CD8-positive, alpha-beta memory T cell (primary cell): ENCODE measurements at regions not wholly inside any gene's neighbourhood (a gene's known extent, or its start where the extent isn't known, plus 50 kb on each side); places are given as distances from the start of the nearest gene placed in this dataset.
"Not testable (repeated sequence)": the region's sequence is repeated elsewhere in the genome, so short reads cannot be mapped to it uniquely, and the experiment has no call there.

ENCODE experiments used
- CTCF ChIA-PET: fragments of 350-600 bp; sonication (Branson Sonifier 250); formaldehyde crosslinking; loops from one replicate; lab custom pipeline; 2021; ENCODE audit warnings: antibody characterized with exemption; lab: Charles Lee
- POLR2A ChIA-PET: fragments of 350-600 bp; sonication (Branson Sonifier 250); formaldehyde crosslinking; loops from one replicate; lab custom pipeline; 2021; ENCODE audit warnings: antibody characterized with exemption; lab: Charles Lee
- DNase-seq, 5 donors: peaks; one replicate each; pipeline versions ENCODE4 v3.0.0 to v3.0.0-alpha.2; 2020 to 2022; ENCODE audit warnings: mixed read lengths in 1 of 5
- H3K27ac ChIP-seq: one replicate; pipeline ENCODE4 v1.7.0; 2013; ENCODE audit warnings: low read depth, mild to moderate bottlenecking, low read length, moderate library complexity
- H3K27me3 ChIP-seq: 2 replicates; pipeline ENCODE4 v1.7.0; 2013; ENCODE audit warnings: low read length, mild to moderate bottlenecking; ENCODE audit not compliant: insufficient read depth, poor library complexity, severe bottlenecking
- H3K36me3 ChIP-seq: 2 replicates; pipeline ENCODE4 v1.7.0; 2013; ENCODE audit warnings: mild to moderate bottlenecking, low read length, moderate library complexity; ENCODE audit not compliant: insufficient read depth
- H3K4me1 ChIP-seq: 2 replicates; pipeline ENCODE4 v1.7.0; 2013; ENCODE audit warnings: mild to moderate bottlenecking, low read length, moderate library complexity; ENCODE audit not compliant: insufficient read depth
- H3K4me3 ChIP-seq: 2 replicates; pipeline ENCODE4 v1.7.0; 2013; ENCODE audit warnings: mild to moderate bottlenecking, low read length
- H3K9me3 ChIP-seq: 2 replicates; pipeline ENCODE4 v1.7.0; 2013; ENCODE audit warnings: mild to moderate bottlenecking, low read length
- H3K27ac Mint-ChIP-seq, 8 donors: one replicate each; pipeline ENCODE4 v1.8.0; 2020 to 2021; ENCODE audit warnings: mixed read lengths in 8 of 8, mild to moderate bottlenecking in 6 of 8, inconsistent platforms in 3 of 8, moderate library complexity in 3 of 8
- H3K27me3 Mint-ChIP-seq, 2 donors: one replicate each; pipeline ENCODE4 v1.8.0; 2020 to 2021; ENCODE audit warnings: mixed read lengths in 2 of 2, mild to moderate bottlenecking in 1 of 2, moderate library complexity in 1 of 2
- H3K36me3 Mint-ChIP-seq, 3 donors: one replicate each; pipeline ENCODE4 v1.8.0; 2020 to 2021; ENCODE audit warnings: mixed read lengths in 3 of 3, inconsistent platforms in 1 of 3, mild to moderate bottlenecking in 1 of 3
- H3K4me1 Mint-ChIP-seq, 3 donors: one replicate each; pipeline ENCODE4 v1.8.0; 2020 to 2021; ENCODE audit warnings: mixed read lengths in 3 of 3, inconsistent platforms in 1 of 3, mild to moderate bottlenecking in 1 of 3
- H3K4me3 Mint-ChIP-seq, 7 donors: one replicate each; pipeline ENCODE4 v1.8.0; 2020 to 2021; ENCODE audit warnings: mixed read lengths in 7 of 7, mild to moderate bottlenecking in 6 of 7, moderate library complexity in 4 of 7, inconsistent platforms in 2 of 7
- H3K9me3 Mint-ChIP-seq, 5 donors: one replicate each; pipeline ENCODE4 v1.8.0; 2020 to 2022; ENCODE audit warnings: mixed read lengths in 5 of 5, mild to moderate bottlenecking in 3 of 5, moderate library complexity in 2 of 5, inconsistent platforms in 1 of 5

GRCh38 chr4:94032754-94033153 is 174.9 kb upstream of the SMARCAD1 start:
- Mint-ChIP-seq H3K27me3 (peaks cover 0 to 2% of the 10 kb centered on the region in 2 donors), H3K9me3 (peaks cover 0 to 2% (median 0%) of the 10 kb centered on the region in 5 donors), H3K27ac (no peak overlapping the region), H3K4me3 (no peak overlapping the region), H3K36me3 (no peaks in the 10 kb centered on the region), H3K4me1 (no peaks in the 10 kb centered on the region)
- Histone ChIP-seq H3K27me3 (no peaks in the 10 kb centered on the region), H3K4me3 (no peak overlapping the region), H3K27ac (no peak overlapping the region), H3K9me3 (no peaks in the 10 kb centered on the region), H3K4me1 (no peaks in the 10 kb centered on the region), H3K36me3 (no peaks in the 10 kb centered on the region)
- DNase-seq = no peak
- ChIA-PET POLR2A (no interaction called here), CTCF (no interaction called here)

DNA sequence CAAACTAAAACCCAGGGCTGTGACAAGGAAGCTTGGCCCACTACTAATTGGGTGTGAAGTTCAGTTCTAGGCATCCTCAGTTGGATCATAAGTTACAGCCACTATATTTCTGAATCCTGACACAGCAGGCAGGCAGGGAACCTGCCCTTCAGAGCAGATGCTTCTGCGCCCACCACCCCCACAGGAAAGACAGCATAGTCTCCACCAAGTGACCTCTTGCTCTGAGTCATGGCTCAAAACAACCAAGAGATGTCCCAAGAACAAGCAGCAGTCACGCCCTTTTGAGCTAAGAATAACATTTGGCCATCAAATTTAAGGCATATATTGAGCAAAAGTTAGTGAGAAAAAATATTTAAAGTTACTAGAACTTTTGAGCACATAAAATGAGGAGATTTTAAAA is 170.7 kb upstream of the SMARCAD1 start:
- DNase-seq = no peak
- POLR2A ChIA-PET = no interaction called here
- H3K9me3 ChIP-seq = no peaks in the 10 kb centered on the region
- no peaks in the 10 kb centered on the region for H3K4me1 ChIP-seq
- no peak overlapping the region for H3K4me3 ChIP-seq
- H3K4me3 Mint-ChIP-seq = no peak overlapping the region
- peaks cover 0 to 2% of the 10 kb centered on the region in 2 donors for H3K27me3 Mint-ChIP-seq
- no peak overlapping the region for H3K27ac Mint-ChIP-seq
- no peaks in the 10 kb centered on the region for H3K27me3 ChIP-seq
- no peaks in the 10 kb centered on the region for H3K36me3 ChIP-seq
- H3K9me3 Mint-ChIP-seq = peaks cover 0 to 1% (median 0%) of the 10 kb centered on the region in 5 donors
- no peaks in the 10 kb centered on the region for H3K36me3 Mint-ChIP-seq
- CTCF ChIA-PET = no interaction called here
- H3K27ac ChIP-seq = no peak overlapping the region
- no peaks in the 10 kb centered on the region for H3K4me1 Mint-ChIP-seq

- ChIA-PET CTCF (no interaction called here), POLR2A (no interaction called here)
- Mint-ChIP-seq H3K9me3 (peaks cover 0 to 3% (median 0%) of the 10 kb centered on the region in 5 donors), H3K27ac (no peak overlapping the region), H3K27me3 (peaks cover 0 to 2% of the 10 kb centered on the region in 2 donors), H3K36me3 (no peaks in the 10 kb centered on the region), H3K4me3 (no peak overlapping the region), H3K4me1 (no peaks in the 10 kb centered on the region)
- H3K4me1 ChIP-seq = no peaks in the 10 kb centered on the region
- H3K27ac ChIP-seq = no peak overlapping the region
- no peaks in the 10 kb centered on the region for H3K27me3 ChIP-seq
- H3K4me3 ChIP-seq = no peak overlapping the region
- no peaks in the 10 kb centered on the region for H3K9me3 ChIP-seq
- no peaks in the 10 kb centered on the region for H3K36me3 ChIP-seq
- no peak for DNase-seq
These were observed 169.5 kb upstream of the SMARCAD1 start for GRCh38 chr4:94038195-94038594.

DNA sequence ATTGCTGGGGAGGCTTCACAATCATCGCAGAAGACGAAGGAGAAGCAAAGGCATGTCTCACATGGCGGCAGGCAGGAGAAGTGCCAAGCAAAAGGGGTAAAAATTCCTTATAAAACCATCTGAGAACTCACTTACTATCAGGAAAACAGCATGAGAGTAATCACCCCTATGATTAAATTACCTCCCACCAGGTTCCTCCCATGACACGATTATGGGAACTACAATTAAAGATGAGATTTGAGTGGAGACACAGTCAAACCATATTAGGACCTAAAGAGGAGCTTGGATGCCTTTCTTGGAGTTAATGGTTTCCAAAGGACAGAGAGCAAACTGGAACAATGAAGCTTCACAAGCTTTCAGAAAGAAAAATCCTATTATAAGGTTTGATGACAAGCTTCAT is 168.4 kb upstream of the SMARCAD1 start:
- CTCF ChIA-PET = no interaction called here
- POLR2A ChIA-PET = no interaction called here
- no peaks in the 10 kb centered on the region for H3K36me3 ChIP-seq

DNA sequence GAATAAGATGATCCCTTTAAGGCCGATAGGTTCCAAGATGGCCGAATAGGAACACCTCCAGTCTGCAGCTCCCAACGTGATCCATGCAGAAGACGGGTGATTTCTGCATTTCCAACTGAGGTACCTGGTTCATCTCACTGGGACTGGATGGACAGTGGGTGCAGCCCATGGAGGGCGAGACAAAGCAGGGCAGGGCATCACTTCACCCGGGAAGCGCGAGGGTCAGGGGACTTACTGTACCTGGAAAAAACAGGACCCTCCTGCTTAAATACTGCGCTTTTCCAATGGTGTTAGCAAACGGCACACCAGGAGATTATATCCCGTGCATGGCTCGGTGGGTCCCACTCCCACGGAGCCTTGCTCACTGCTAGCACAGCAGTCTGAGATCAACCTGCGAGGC is 163.2 kb upstream of the SMARCAD1 start:
- H3K4me1 Mint-ChIP-seq, H3K4me3 Mint-ChIP-seq, POLR2A ChIA-PET, H3K27ac ChIP-seq, H3K36me3 ChIP-seq, DNase-seq, H3K36me3 Mint-ChIP-seq, CTCF ChIA-PET, H3K27me3 ChIP-seq, H3K9me3 ChIP-seq, H3K4me1 ChIP-seq, H3K27ac Mint-ChIP-seq, H3K27me3 Mint-ChIP-seq, H3K4me3 ChIP-seq: not testable (repeated sequence)
- peaks cover 5 to 17% (median 9%) of the 10 kb centered on the region in 5 donors for H3K9me3 Mint-ChIP-seq

More for the DNA sequence above, 168.4 kb upstream of the SMARCAD1 start:
- DNase-seq = no peak
- no peaks in the 10 kb centered on the region for H3K36me3 Mint-ChIP-seq
- no peak overlapping the region for H3K27ac Mint-ChIP-seq
- Histone ChIP-seq H3K27me3 (no peaks in the 10 kb centered on the region), H3K4me3 (no peak overlapping the region), H3K27ac (no peak overlapping the region), H3K9me3 (no peaks in the 10 kb centered on the region), H3K4me1 (no peaks in the 10 kb centered on the region)
- peaks cover 0 to 2% of the 10 kb centered on the region in 2 donors for H3K27me3 Mint-ChIP-seq
- H3K4me3 Mint-ChIP-seq = no peak overlapping the region
- peaks cover 0 to 3% (median 3%) of the 10 kb centered on the region in 5 donors for H3K9me3 Mint-ChIP-seq
- no peaks in the 10 kb centered on the region for H3K4me1 Mint-ChIP-seq

DNA sequence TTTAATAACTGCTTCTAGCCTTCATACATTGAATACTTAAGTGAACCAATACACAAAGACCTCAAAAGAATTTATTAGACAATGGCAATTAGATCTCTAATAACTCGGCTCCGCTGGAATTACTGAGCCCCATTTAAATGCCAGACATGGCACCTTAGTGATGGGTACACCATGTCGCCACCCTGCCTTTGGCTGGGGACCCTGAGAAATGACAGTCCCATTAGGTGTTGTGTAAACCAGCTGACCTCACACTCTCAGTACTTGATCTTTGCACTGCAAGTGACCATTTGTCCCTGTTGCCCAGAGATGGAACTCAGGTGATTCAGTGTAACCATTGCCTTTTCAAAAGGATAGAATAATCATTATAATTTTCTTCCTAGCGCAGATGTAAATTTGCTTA is 144.6 kb upstream of the SMARCAD1 start:
- ChIA-PET POLR2A (no interaction called here), CTCF (no interaction called here)
- no peak for DNase-seq
- Mint-ChIP-seq H3K27ac (no peak overlapping the region), H3K4me3 (no peak overlapping the region), H3K36me3 (no peaks in the 10 kb centered on the region), H3K4me1 (no peaks in the 10 kb centered on the region), H3K9me3 (peaks cover 0 to 9% (median 2%) of the 10 kb centered on the region in 5 donors), H3K27me3 (peaks cover 0 to 2% of the 10 kb centered on the region in 2 donors)
- Histone ChIP-seq H3K36me3 (no peaks in the 10 kb centered on the region), H3K9me3 (no peaks in the 10 kb centered on the region), H3K27me3 (no peaks in the 10 kb centered on the region), H3K27ac (no peak overlapping the region), H3K4me3 (no peak overlapping the region), H3K4me1 (no peaks in the 10 kb centered on the region)

- Mint-ChIP-seq H3K27ac (no peak overlapping the region), H3K9me3 (peaks cover 0 to 9% (median 0%) of the 10 kb centered on the region in 5 donors), H3K27me3 (no peaks in the 10 kb centered on the region), H3K4me1 (no peaks in the 10 kb centered on the region), H3K36me3 (no peaks in the 10 kb centered on the region), H3K4me3 (no peak overlapping the region)
- Histone ChIP-seq H3K27ac (no peak overlapping the region), H3K36me3 (no peaks in the 10 kb centered on the region), H3K9me3 (no peaks in the 10 kb centered on the region), H3K4me3 (no peak overlapping the region), H3K27me3 (no peaks in the 10 kb centered on the region), H3K4me1 (no peaks in the 10 kb centered on the region)
- no peak for DNase-seq
- CTCF ChIA-PET = no interaction called here
- POLR2A ChIA-PET = no interaction called here
These were observed 138.6 kb upstream of the SMARCAD1 start for GRCh38 chr4:94068753-94069719.

DNA sequence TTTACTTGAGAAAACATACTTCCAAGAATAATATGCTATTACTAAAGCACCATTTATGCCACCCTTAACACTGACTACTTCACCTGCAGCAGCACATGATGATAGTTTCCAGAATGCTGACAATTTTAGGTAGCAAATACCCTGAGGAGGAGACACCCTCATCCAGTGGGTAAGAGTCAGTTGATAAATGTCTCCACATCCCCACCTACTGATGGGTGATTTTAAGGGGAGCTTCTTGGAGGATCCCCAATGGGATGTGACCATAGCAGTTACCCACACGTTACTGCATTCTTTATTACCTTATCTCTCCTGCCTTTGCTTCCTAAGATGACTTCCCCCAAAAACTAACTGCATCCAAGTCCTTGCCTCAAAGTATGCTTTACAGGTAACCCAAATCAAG is 131.2 kb upstream of the SMARCAD1 start:
- Mint-ChIP-seq H3K27ac (no peak overlapping the region), H3K27me3 (no peaks in the 10 kb centered on the region), H3K4me3 (no peak overlapping the region), H3K9me3 (peaks cover 0 to 2% (median 0%) of the 10 kb centered on the region in 5 donors), H3K4me1 (no peaks in the 10 kb centered on the region), H3K36me3 (no peaks in the 10 kb centered on the region)
- no peaks in the 10 kb centered on the region for H3K27me3 ChIP-seq
- POLR2A ChIA-PET = no interaction called here
- H3K4me1 ChIP-seq = no peaks in the 10 kb centered on the region
- CTCF ChIA-PET = no interaction called here
- no peak for DNase-seq
- no peaks in the 10 kb centered on the region for H3K9me3 ChIP-seq
- H3K4me3 ChIP-seq = no peak overlapping the region
- no peak overlapping the region for H3K27ac ChIP-seq
- no peaks in the 10 kb centered on the region for H3K36me3 ChIP-seq
